GM19463 (cell line): ENCODE measurements at regions not wholly inside any gene's neighbourhood (a gene's known extent, or its start where the extent isn't known, plus 50 kb on each side); places are given as distances from the start of the nearest gene placed in this dataset.

ENCODE experiments used
- ATAC-seq: cut with Tn5 transposase; IDR thresholded peaks from one replicate; pipeline ENCODE4 v1.9.1; 2021; ENCODE audit warnings: mild to moderate bottlenecking, moderate library complexity; ENCODE audit not compliant: unreplicated experiment

GRCh38 chr5:158414333-158414762 is 555.4 kb upstream of the CLINT1 start:
- ATAC-seq: no peak

- no peak for ATAC-seq
Observed at GRCh38 chr5:158413122-158413680, 554.3 kb upstream of the CLINT1 start.

- ATAC-seq: no peak
Observed at GRCh38 chr5:158410976-158411375, 552.0 kb upstream of the CLINT1 start.

GRCh38 chr5:158409507-158409906 is 550.6 kb upstream of the CLINT1 start:
- ATAC-seq: peak; percentile 84

GRCh38 chr5:158407824-158408195 is 548.9 kb upstream of the CLINT1 start:
- ATAC-seq: no peak

- ATAC-seq: no peak
Observed at GRCh38 chr5:158406884-158407823, 548.2 kb upstream of the CLINT1 start.

GRCh38 chr5:158398360-158399201 is 539.6 kb upstream of the CLINT1 start:
- ATAC-seq: peak; percentile 91

GRCh38 chr5:158397278-158397677 is 538.3 kb upstream of the CLINT1 start:
- ATAC-seq: no peak

- no peak for ATAC-seq
Observed at GRCh38 chr5:158394102-158394501, 535.2 kb upstream of the CLINT1 start.

- no peak for ATAC-seq
Observed at GRCh38 chr5:158393457-158393856, 534.5 kb upstream of the CLINT1 start.

GRCh38 chr5:158392753-158393152 is 533.8 kb upstream of the CLINT1 start:
- ATAC-seq: no peak

GRCh38 chr5:158390577-158390976 is 531.6 kb upstream of the CLINT1 start:
- ATAC-seq: no peak

- ATAC-seq: no peak
Observed at GRCh38 chr5:158389786-158390185, 530.8 kb upstream of the CLINT1 start.

GRCh38 chr5:158388021-158388420 is 529.1 kb upstream of the CLINT1 start:
- ATAC-seq: no peak

GRCh38 chr5:158387499-158387898 is 528.6 kb upstream of the CLINT1 start:
- ATAC-seq: no peak

- no peak for ATAC-seq
Observed at GRCh38 chr5:158385982-158386381, 527.0 kb upstream of the CLINT1 start.

GRCh38 chr5:158384535-158385481 is 525.9 kb upstream of the CLINT1 start:
- ATAC-seq: no peak

- ATAC-seq: no peak
Observed at GRCh38 chr5:158383486-158383885, 524.5 kb upstream of the CLINT1 start.

GRCh38 chr5:158382473-158382872 is 523.5 kb upstream of the CLINT1 start:
- ATAC-seq: peak; percentile 99

GRCh38 chr5:158381614-158382160 is 522.7 kb upstream of the CLINT1 start:
- ATAC-seq: no peak
